GM21528 (cell line): ENCODE measurements at regions not wholly inside any gene's neighbourhood (a gene's known extent, or its start where the extent isn't known, plus 50 kb on each side); places are given as distances from the start of the nearest gene placed in this dataset.

Experiments used
- ATAC-seq: cut with Tn5 transposase; IDR thresholded peaks from one replicate; pipeline ENCODE4 v1.9.1; 2021; ENCODE audit warnings: mild to moderate bottlenecking, moderate library complexity; ENCODE audit not compliant: unreplicated experiment, low FRiP score

DNA sequence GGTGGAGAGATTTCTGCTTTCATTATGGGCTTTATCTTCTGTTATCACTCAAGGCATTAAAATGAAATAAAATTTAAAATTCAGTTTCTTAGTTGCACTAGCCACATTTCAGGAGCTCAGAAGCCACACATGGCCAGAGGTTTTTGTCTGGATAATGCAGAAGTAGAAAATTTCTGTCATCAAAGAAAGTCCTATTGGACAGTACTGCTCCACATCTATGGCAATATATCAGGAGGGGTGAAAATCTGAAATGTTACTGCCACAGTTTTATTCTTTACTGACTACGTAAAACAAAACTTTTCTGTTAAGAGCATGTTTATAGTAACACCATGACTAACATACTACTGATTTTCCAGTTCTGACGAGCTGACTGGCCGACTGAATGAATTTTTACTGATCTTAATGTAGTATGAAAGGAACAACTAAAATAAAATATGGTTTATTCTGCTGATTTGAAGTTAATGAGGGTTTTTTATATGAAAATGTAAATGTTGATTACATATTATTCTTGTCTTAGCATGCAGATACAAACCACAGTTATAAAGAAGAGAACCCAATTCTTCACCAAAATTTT is 264.0 kb upstream of the HAND2 start:
- ATAC-seq, result no peak

- ATAC-seq, result no peak
These were observed 252.6 kb upstream of the HAND2 start for GRCh38 chr4:173782660-173783059.

GRCh38 chr4:173777921-173778320 is 247.9 kb upstream of the HAND2 start:
- ATAC-seq, result no peak

- no peak for ATAC-seq
These were observed 247.4 kb upstream of the HAND2 start for GRCh38 chr4:173777421-173777820.

DNA sequence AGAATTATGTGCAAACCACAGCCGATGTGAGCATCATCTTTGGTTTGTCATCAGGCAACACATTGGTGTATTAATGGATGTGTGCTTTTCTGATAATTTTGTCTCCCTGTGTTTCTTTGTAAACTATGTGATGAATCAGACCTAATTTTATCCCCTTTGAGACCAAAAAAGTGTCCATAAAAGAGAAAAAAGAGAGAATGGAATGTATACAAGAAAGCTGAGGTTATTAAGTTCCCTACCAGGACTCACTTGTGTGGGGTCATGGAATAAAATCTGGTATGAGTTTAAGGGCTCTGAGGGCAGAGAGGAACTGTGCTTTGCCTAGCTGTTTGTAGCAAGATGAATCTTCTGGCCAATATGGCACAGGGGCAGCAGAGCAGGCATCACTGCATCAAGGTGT is 239.5 kb upstream of the HAND2 start:
- no peak for ATAC-seq

DNA sequence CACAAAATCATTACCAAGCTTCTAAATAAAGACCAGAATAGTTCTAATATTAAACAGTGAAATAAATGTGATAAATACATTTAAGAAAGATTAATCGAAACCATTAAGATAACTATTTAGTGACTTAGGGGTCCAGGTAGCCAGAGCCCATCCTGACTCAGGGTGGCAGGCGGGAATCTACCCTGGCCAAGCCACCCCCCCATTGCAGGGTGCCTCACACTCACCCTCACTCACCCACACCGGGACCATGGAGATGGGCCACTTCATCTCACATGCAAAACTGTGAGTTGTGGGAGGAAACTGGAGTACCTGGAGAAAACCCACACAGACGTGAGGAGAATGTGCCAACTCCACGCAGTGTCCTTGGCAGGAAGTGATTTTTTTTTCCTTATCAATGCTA is 237.6 kb upstream of the HAND2 start:
- no peak for ATAC-seq

- no peak for ATAC-seq
These were observed 236.2 kb upstream of the HAND2 start for GRCh38 chr4:173766171-173766600.

DNA sequence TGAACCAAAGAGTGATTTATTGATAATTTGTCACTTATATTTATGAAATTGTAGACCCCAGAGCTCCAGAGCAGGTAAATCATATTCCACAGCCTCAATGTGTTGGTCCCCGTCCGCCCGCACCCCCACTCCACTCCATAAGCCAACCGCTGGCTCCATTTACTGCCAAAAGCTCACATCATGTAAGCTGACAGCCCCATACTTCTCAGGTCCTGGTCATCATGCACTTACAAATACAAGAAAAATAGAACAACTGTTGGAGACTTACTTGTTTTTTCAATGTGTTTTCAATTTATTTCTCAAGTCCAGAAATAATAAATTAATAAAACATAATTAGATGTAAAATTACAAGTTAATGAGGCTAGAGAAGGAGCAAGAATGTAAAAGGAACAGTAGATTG is 235.7 kb upstream of the HAND2 start:
- ATAC-seq, result no peak

- ATAC-seq, result no peak
These were observed 233.4 kb upstream of the HAND2 start for GRCh38 chr4:173763389-173763788.

GRCh38 chr4:173761938-173762337 is 231.9 kb upstream of the HAND2 start:
- no peak for ATAC-seq

- ATAC-seq, result no peak
These were observed 231.2 kb upstream of the HAND2 start for GRCh38 chr4:173761236-173761635.

- no peak for ATAC-seq
These were observed 228.1 kb upstream of the HAND2 start for GRCh38 chr4:173758132-173758531.

DNA sequence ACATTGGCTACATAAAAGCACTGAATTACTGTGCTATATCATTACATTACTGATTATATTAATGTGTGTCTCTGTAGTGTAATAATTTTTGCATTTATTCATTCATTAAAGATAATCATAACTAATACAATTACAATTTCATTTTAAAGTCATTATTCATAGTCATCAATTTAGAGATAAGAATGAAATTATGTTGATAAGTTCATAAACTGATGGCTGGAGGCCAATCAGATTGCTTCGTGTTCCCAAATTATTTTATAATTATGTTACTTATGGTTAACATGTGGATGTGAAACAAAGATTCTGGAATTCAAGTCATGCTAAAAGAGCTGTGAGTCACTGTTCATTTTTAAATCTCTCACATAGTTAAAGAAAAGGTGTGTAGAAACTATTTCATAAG is 223.4 kb upstream of the HAND2 start:
- no peak for ATAC-seq

- ATAC-seq, result no peak
These were observed 222.7 kb upstream of the HAND2 start for GRCh38 chr4:173752610-173753230.

GRCh38 chr4:173748353-173748752 is 218.3 kb upstream of the HAND2 start:
- ATAC-seq, result no peak

DNA sequence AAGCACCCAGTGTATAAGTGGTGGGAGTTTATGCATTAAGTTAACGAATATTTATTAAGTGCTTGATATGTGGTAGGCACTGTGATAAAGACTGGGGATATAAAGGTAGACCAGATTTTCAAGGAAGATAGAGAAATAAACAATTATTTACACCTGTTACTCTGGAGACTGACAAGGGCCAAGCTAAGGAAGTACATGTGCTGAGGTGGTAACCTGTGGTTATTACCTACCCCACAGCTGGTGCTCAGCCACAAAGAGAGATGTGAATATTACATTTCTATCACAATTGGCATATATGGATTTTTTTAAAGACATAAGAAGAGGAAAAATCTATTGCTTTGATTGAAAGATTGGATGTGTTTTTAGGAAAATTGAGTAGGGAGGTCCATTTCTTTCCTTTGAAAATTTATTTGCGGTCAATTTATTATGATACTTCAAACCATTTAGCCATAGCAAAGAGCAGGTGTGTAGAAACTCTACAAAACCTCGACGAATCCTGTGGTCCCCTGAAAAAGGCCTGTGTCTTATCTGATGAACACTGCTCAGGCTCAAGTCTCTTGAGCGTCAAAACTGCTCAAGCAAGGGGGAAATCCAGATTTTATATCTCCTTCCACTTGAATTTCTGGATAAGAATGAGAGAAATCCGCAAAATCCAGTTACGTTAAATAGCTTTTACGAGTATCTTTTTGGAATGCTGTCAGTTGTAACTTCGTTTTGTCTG is 217.7 kb upstream of the HAND2 start:
- no peak for ATAC-seq

GRCh38 chr4:173746424-173746823 is 216.4 kb upstream of the HAND2 start:
- no peak for ATAC-seq

GRCh38 chr4:173745765-173746164 is 215.7 kb upstream of the HAND2 start:
- ATAC-seq, result no peak

- ATAC-seq, result no peak
These were observed 206.8 kb upstream of the HAND2 start for GRCh38 chr4:173736840-173737239.

- no peak for ATAC-seq
These were observed 205.6 kb upstream of the HAND2 start for GRCh38 chr4:173735585-173735984.

DNA sequence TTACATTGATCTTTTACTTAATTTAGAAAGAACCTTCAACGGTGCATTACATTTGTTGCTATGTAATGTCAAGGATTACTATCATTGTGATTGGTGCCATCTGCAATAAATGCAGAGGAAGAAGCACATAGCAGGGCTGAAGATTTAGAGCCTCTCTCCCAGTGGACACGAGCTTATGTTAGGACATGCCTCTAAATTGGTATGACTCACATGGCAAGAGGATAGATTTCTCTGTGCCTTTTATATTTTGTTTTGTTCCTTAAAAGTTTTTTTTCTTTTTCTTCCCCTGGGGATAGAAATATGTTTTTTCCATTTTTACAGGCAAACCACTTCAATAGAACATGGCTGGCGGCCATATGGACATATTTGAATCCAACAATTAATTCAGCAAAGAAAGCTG is 205.0 kb upstream of the HAND2 start:
- ATAC-seq, result no peak

DNA sequence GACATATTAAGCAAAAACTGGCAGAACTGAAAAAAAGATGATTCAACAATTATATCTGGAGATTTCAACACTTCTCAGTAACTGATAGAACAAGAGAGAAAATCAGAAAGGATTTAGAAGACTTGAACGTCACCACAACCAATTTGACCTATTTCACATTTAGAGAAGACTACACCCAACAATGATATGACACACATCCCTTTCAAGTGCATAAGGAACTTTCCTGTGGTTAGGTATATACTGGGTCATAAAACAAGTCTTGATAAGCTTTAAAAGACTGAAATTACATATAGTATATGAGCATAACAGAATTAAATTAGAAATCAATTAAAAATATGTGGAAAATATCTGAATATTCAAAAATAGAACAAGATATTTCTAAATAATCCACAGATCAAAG is 201.2 kb upstream of the HAND2 start:
- ATAC-seq, result no peak
